Fibroblast of lung (primary cell): ENCODE measurements at regions not wholly inside any gene's neighbourhood (a gene's known extent, or its start where the extent isn't known, plus 50 kb on each side); places are given as distances from the start of the nearest gene placed in this dataset.

Experiments
- DNase-seq, 2 donors: peaks; one replicate each; pipeline versions ENCODE4 v3.0.0 to v3.0.0-alpha.2; 2010; ENCODE audit warnings: low read depth in 2 of 2
- H2AFZ ChIP-seq: 2 replicates; pipeline ENCODE4 v1.5.1; 2012; ENCODE audit warnings: low read length, control low read depth, inconsistent platforms
- H3K27ac ChIP-seq: 2 replicates; pipeline ENCODE4 v1.5.1; 2011; ENCODE audit warnings: low read length, control low read depth; ENCODE audit not compliant: insufficient read depth
- H3K27me3 ChIP-seq: 2 replicates; pipeline ENCODE4 v1.5.1; 2011; ENCODE audit warnings: mild to moderate bottlenecking, low read length; ENCODE audit not compliant: control insufficient read depth, insufficient read depth
- H3K36me3 ChIP-seq: 2 replicates; pipeline ENCODE4 v1.5.1; 2011; ENCODE audit warnings: low read length; ENCODE audit not compliant: control insufficient read depth, insufficient read depth
- H3K4me1 ChIP-seq: 2 replicates; pipeline ENCODE4 v1.5.1; 2011; ENCODE audit warnings: low read length; ENCODE audit not compliant: control insufficient read depth, insufficient read depth; ENCODE audit errors: extremely low read depth
- H3K4me2 ChIP-seq: 2 replicates; pipeline ENCODE4 v1.5.1; 2011; ENCODE audit warnings: low read length, control low read depth; ENCODE audit not compliant: insufficient read depth; ENCODE audit errors: extremely low read depth
- H3K4me3 ChIP-seq, 4 experiments: fragments of 200-600 bp in 1 of 4; sonication (generic) in 1 of 4; replicated peaks in 1 of 4; 2 replicates each; pipeline ENCODE4 v1.5.1; 2011 to 2016; ENCODE audit warnings: low read length in 4 of 4, low read depth in 3 of 4, mild to moderate bottlenecking in 3 of 4, control low read depth in 2 of 4, inconsistent platforms in 1 of 4, mixed read lengths in 1 of 4; ENCODE audit not compliant: insufficient read depth in 1 of 4; ENCODE audit errors: control extremely low read depth in 1 of 4
- H3K79me2 ChIP-seq: 2 replicates; pipeline ENCODE4 v1.5.1; 2012; ENCODE audit warnings: mild to moderate bottlenecking, low read length, inconsistent platforms; ENCODE audit not compliant: control insufficient read depth, insufficient read depth
- H3K9ac ChIP-seq: 2 replicates; pipeline ENCODE4 v1.5.1; 2011; ENCODE audit warnings: mild to moderate bottlenecking, low read length, control low read depth; ENCODE audit not compliant: insufficient read depth
- H3K9me3 ChIP-seq: 2 replicates; pipeline ENCODE4 v1.5.1; 2012; ENCODE audit warnings: low read depth, low read length; ENCODE audit not compliant: control insufficient read depth, insufficient read depth
- H4K20me1 ChIP-seq: 2 replicates; pipeline ENCODE4 v1.5.1; 2011; ENCODE audit warnings: low read length; ENCODE audit not compliant: control insufficient read depth, insufficient read depth; ENCODE audit errors: extremely low read depth
- CTCF ChIP-seq, 2 donors: IDR thresholded peaks in 1 of 2; conservative IDR thresholded peaks in 1 of 2; 1 replicate in 1 of 2; 2 replicates in 1 of 2; pipeline ENCODE4 v1.5.1; 2011 to 2012; ENCODE audit warnings: low read length in 2 of 2, control low read depth in 1 of 2, inconsistent platforms in 1 of 2, low read depth in 1 of 2, mild to moderate bottlenecking in 1 of 2
- EZH2 ChIP-seq: IDR thresholded peaks from 2 replicates; pipeline ENCODE4 v1.5.1; 2012; ENCODE audit warnings: low read length, control low read depth, mild to moderate bottlenecking; ENCODE audit errors: missing control alignments

DNA sequence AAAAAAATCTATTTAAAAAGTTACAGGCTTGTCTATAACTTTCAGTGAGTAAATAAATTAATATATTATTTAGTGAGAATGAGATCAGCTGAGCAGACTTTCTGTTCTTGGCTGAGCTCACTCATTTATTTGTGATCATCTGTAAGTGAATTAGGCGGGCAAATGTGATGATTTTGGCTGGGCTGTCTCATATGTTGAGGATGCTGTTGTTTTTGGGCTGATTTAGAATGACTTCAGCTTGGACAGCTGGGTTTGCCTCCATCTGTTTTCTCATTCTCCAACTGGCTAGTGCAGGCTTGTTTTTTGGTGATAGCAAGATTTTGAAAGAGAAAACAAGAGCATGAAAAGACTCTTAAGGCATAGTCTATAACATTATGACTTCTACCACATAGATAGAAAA lies 475.8 kb upstream of the OLFM3 start:
- H3K27me3 ChIP-seq = no peaks in the 10 kb centered on the region
- no peak overlapping the region for H2AFZ ChIP-seq
- H3K36me3 ChIP-seq = no peaks in the 10 kb centered on the region
- no peaks in the 10 kb centered on the region for H3K4me1 ChIP-seq
- no peak for DNase-seq
- no peak overlapping the region for H3K27ac ChIP-seq
- TF ChIP-seq EZH2 (no peak), CTCF (conservative IDR thresholded peaks at IDR 0.05 in 1 of 2, IDR thresholded peaks at IDR 0.05 in 1 of 2; ENCODE audit: low read depth in 1 of 2, low read length in 2 of 2) (no peak)
- no peaks in the 10 kb centered on the region for H3K79me2 ChIP-seq
- H3K4me2 ChIP-seq = no peak overlapping the region
- no peaks in the 10 kb centered on the region for H4K20me1 ChIP-seq
- no peaks in the 10 kb centered on the region for H3K9me3 ChIP-seq
- no peak overlapping the region for H3K9ac ChIP-seq
- H3K4me3 ChIP-seq = no peak overlapping the region

DNA sequence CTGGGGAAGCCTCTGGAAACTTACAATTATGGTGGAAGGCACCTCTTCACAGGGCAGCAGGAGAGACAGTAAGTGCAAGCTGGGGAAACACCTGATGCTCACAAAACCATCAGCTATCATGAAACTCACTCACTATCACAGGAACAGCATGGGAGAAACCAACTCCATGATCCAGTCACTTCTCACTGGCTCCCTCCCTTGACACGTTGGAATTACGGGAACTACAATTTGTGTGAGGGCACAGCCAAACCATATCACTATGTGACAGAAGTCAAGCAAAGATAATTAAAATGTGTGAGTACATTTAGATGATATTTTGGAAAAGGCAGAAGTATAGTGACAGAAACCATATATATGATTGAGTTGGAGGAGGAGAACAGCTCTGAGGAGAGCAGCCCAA lies 474.0 kb upstream of the OLFM3 start:
- DNase-seq = no peak
- Histone ChIP-seq H3K79me2 (no peaks in the 10 kb centered on the region), H3K4me1 (no peaks in the 10 kb centered on the region), H3K4me3 (no peak overlapping the region), H3K27ac (no peak overlapping the region), H2AFZ (no peak overlapping the region), H3K9ac (no peak overlapping the region), H3K4me2 (no peak overlapping the region), H3K27me3 (no peaks in the 10 kb centered on the region), H3K9me3 (no peaks in the 10 kb centered on the region), H4K20me1 (no peaks in the 10 kb centered on the region), H3K36me3 (no peaks in the 10 kb centered on the region)
- TF ChIP-seq CTCF (conservative IDR thresholded peaks at IDR 0.05 in 1 of 2, IDR thresholded peaks at IDR 0.05 in 1 of 2; ENCODE audit: low read depth in 1 of 2, low read length in 2 of 2) (no peak), EZH2 (no peak)

DNA sequence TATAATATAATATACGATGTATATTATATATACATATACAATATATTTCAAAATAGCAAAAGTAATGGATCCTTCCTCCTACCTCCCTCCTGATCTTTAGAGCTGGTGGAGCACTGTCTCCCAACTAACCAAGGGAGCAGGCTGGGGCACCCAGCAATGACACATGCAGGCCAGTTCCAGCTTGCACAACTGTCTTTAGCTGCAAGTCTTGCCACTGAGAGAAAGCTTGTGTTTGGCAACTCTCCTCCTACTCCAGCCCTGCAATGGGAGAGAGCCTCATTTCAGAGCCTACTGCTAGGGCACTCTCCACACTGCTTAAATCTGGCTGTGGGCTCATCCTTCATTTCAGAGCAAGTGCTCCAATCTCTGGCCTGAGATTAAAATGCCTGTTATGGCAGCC lies 469.8 kb upstream of the OLFM3 start:
- Histone ChIP-seq H2AFZ (no peak overlapping the region), H3K79me2 (no peaks in the 10 kb centered on the region), H4K20me1 (no peaks in the 10 kb centered on the region), H3K4me2 (no peak overlapping the region), H3K36me3 (no peaks in the 10 kb centered on the region), H3K9me3 (no peaks in the 10 kb centered on the region), H3K9ac (no peak overlapping the region), H3K4me1 (no peaks in the 10 kb centered on the region), H3K27ac (no peak overlapping the region), H3K27me3 (no peaks in the 10 kb centered on the region), H3K4me3 (no peak overlapping the region)
- no peak for DNase-seq
- no peak for TF ChIP-seq CTCF (conservative IDR thresholded peaks at IDR 0.05 in 1 of 2, IDR thresholded peaks at IDR 0.05 in 1 of 2; ENCODE audit: low read depth in 1 of 2, low read length in 2 of 2)
- TF ChIP-seq EZH2 = no peak
